ENCODE measurements at regions not wholly inside any gene's neighbourhood (a gene's known extent, or its start where the extent isn't known, plus 50 kb on each side); places are given as distances from the start of the nearest gene placed in this dataset.

DNA sequence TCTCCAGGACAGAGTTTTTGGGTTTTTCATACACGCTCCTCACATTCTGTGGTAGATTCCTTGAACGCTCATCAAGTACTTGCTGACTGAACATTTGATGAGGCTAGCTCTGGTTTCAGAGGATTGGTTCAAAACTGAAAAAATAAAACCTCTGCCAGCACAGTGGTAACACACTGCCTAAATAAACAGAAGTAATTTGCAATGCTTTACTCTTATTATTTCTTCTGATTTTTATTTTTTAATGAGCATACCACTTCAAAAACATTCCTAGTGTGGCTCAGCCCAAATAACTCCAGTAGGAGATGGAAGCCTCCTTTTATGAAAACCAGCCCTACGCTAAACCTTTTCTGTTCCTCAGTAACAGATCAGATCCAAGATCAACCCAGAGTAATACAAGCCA is 72.0 kb upstream of the INTU start (continued):
- TF ChIP-seq RARG (CRISPR knock-in tag; IDR thresholded peaks at IDR 0.05; ENCODE audit: low read depth) (no peak), HES4 (CRISPR knock-in tag; IDR thresholded peaks at IDR 0.05; ENCODE audit: borderline replicate concordance) (no peak)

DNA sequence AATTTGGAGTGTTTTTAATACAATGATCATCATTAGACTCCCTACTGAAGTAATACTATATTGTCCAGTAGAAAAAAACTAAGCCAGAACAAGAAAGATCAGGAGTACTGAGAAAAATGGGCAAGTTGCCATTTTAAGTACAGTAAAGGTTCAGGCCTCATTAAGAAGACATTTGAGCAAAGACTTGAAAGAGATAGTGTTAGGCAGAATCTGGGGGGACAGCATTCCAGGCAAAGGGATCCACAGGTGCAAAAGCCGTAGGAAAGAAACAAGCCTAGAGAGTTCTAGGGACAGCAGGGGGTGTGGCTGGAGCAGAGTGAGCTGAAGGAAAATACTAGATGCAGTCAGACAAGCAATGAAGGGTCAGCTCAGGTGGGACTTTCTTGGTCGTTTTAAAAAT is 58.1 kb upstream of the INTU start:
- in situ Hi-C loops (cut with HindIII; ENCODE audit: extremely low pct_ligation_motif_present, low pct_unique_long_range_greater_than_20kb) (no loop called here), intact Hi-C loops (cut with micrococcal nuclease; ENCODE audit: unreplicated experiment) (no loop called here)
- BruUV-seq (replicated peaks) = no TSS peak
- H2AFZ ChIP-seq (ENCODE audit: low read length) = no peak overlapping the region
- H3K36me3 ChIP-seq (replicated peaks in 1 of 2; ENCODE audit: control insufficient read depth in 1 of 2, insufficient read depth in 2 of 2, low read length in 2 of 2) = no peaks in the 10 kb centered on the region
- DNase-seq (ENCODE audit: low spot score) (no peak), FAIRE-seq (no peak), ATAC-seq (no peak)
- H3K4me1 ChIP-seq (ENCODE audit: insufficient read depth, low read length) = no peaks in the 10 kb centered on the region
- CTCF ChIA-PET (ENCODE audit: low intra/inter-chr PET ratio, low total read pairs) = no interaction called here
- H3K4me2 ChIP-seq (ENCODE audit: low read depth, low read length) = no peak overlapping the region
- no peak overlapping the region for H3K27ac ChIP-seq (ENCODE audit: extremely low read length, insufficient read depth, low read length)
- no peaks in the 10 kb centered on the region for H4K20me1 ChIP-seq (ENCODE audit: insufficient read depth, low read length)
- no peak overlapping the region for H3K9ac ChIP-seq (ENCODE audit: insufficient read depth, low read depth, low read length)
- H3K9me3 ChIP-seq (ENCODE audit: low read length) = no peaks in the 10 kb centered on the region
- no peak overlapping the region for H3K4me3 ChIP-seq (replicated peaks in 1 of 3; ENCODE audit: insufficient read depth in 1 of 3, low read depth in 2 of 3, low read length in 3 of 3)
- WGBS (ENCODE audit: low lambda C conversion rate) = 4% methylated on average over 2 of the region's 2 CpGs
- no peaks in the 10 kb centered on the region for H3K79me2 ChIP-seq (ENCODE audit: insufficient read depth, low read length)
- POLR2A ChIA-PET = no interaction called here
- peaks cover 0 to 10% of the 10 kb centered on the region in 2 experiments; a peak in 3 of 5 replicates for H3K27me3 ChIP-seq (ENCODE audit: control insufficient read depth in 1 of 2, insufficient read depth in 2 of 2, low read length in 2 of 2)
- TF ChIP-seq ZMYM2 (CRISPR knock-in tag; IDR thresholded peaks at IDR 0.05) = no peak
- TF ChIP-seq NFRKB (IDR thresholded peaks at IDR 0.05) = no peak
- TF ChIP-seq SMARCE1 (IDR thresholded peaks at IDR 0.05; ENCODE audit: borderline replicate concordance) = no peak
- TF ChIP-seq, protein P1, sequence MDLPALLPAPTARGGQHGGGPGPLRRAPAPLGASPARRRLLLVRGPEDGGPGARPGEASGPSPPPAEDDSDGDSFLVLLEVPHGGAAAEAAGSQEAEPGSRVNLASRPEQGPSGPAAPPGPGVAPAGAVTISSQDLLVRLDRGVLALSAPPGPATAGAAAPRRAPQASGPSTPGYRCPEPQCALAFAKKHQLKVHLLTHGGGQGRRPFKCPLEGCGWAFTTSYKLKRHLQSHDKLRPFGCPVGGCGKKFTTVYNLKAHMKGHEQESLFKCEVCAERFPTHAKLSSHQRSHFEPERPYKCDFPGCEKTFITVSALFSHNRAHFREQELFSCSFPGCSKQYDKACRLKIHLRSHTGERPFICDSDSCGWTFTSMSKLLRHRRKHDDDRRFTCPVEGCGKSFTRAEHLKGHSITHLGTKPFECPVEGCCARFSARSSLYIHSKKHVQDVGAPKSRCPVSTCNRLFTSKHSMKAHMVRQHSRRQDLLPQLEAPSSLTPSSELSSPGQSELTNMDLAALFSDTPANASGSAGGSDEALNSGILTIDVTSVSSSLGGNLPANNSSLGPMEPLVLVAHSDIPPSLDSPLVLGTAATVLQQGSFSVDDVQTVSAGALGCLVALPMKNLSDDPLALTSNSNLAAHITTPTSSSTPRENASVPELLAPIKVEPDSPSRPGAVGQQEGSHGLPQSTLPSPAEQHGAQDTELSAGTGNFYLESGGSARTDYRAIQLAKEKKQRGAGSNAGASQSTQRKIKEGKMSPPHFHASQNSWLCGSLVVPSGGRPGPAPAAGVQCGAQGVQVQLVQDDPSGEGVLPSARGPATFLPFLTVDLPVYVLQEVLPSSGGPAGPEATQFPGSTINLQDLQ (CRISPR knock-in tag; IDR thresholded peaks at IDR 0.05) = no peak
- no peak for TF ChIP-seq RFX3 (CRISPR knock-in tag; IDR thresholded peaks at IDR 0.05)
- no peak for TF ChIP-seq BRD4 (CRISPR knock-in tag; IDR thresholded peaks at IDR 0.05)
- no peak for TF ChIP-seq ZNF644 (CRISPR knock-in tag; IDR thresholded peaks at IDR 0.05; ENCODE audit: low read depth)
- no peak for TF ChIP-seq RNF2 (conservative IDR thresholded peaks at IDR 0.05; ENCODE audit: low read depth)
- TF ChIP-seq ZKSCAN5 (CRISPR knock-in tag; IDR thresholded peaks at IDR 0.05) = no peak
- TF ChIP-seq CCAR2 (optimal IDR thresholded peaks at IDR 0.05; ENCODE audit: low read depth, low read length) = no peak
- TF ChIP-seq MTF2 (CRISPR knock-in tag; IDR thresholded peaks at IDR 0.05; ENCODE audit: borderline replicate concordance) = no peak
- no peak for TF ChIP-seq ZNF136 (CRISPR knock-in tag; IDR thresholded peaks at IDR 0.05; ENCODE audit: low read depth)
- TF ChIP-seq, protein P2, sequence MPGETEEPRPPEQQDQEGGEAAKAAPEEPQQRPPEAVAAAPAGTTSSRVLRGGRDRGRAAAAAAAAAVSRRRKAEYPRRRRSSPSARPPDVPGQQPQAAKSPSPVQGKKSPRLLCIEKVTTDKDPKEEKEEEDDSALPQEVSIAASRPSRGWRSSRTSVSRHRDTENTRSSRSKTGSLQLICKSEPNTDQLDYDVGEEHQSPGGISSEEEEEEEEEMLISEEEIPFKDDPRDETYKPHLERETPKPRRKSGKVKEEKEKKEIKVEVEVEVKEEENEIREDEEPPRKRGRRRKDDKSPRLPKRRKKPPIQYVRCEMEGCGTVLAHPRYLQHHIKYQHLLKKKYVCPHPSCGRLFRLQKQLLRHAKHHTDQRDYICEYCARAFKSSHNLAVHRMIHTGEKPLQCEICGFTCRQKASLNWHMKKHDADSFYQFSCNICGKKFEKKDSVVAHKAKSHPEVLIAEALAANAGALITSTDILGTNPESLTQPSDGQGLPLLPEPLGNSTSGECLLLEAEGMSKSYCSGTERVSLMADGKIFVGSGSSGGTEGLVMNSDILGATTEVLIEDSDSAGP (CRISPR knock-in tag; IDR thresholded peaks at IDR 0.05; ENCODE audit: borderline replicate concordance) = no peak
- TF ChIP-seq, protein P3, sequence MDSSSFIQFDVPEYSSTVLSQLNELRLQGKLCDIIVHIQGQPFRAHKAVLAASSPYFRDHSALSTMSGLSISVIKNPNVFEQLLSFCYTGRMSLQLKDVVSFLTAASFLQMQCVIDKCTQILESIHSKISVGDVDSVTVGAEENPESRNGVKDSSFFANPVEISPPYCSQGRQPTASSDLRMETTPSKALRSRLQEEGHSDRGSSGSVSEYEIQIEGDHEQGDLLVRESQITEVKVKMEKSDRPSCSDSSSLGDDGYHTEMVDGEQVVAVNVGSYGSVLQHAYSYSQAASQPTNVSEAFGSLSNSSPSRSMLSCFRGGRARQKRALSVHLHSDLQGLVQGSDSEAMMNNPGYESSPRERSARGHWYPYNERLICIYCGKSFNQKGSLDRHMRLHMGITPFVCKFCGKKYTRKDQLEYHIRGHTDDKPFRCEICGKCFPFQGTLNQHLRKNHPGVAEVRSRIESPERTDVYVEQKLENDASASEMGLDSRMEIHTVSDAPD (CRISPR knock-in tag; IDR thresholded peaks at IDR 0.05) = no peak
- no peak for TF ChIP-seq MBD4 (IDR thresholded peaks at IDR 0.05; ENCODE audit: borderline replicate concordance, low read length)
- TF ChIP-seq, protein P4, sequence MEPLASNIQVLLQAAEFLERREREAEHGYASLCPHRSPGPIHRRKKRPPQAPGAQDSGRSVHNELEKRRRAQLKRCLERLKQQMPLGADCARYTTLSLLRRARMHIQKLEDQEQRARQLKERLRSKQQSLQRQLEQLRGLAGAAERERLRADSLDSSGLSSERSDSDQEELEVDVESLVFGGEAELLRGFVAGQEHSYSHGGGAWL (CRISPR knock-in tag; IDR thresholded peaks at IDR 0.05) = no peak
- TF ChIP-seq ZBTB7A (CRISPR knock-in tag; IDR thresholded peaks at IDR 0.05) = no peak
- no peak for TF ChIP-seq ZFP1 (CRISPR knock-in tag; IDR thresholded peaks at IDR 0.05)
